GM23248 (cell line): ENCODE measurements at regions not wholly inside any gene's neighbourhood (a gene's known extent, or its start where the extent isn't known, plus 50 kb on each side); places are given as distances from the start of the nearest gene placed in this dataset.

Experiments
- DNase-seq: peaks from one replicate; pipeline ENCODE4 v3.0.0-alpha.2; 2015
- H2AFZ ChIP-seq: fragments of 200-600 bp; sonication (generic); 2 replicates; pipeline ENCODE4 v1.6.1; 2016; ENCODE audit warnings: antibody characterized with exemption
- H3F3A ChIP-seq: fragments of 200-600 bp; sonication (generic); 2 replicates; pipeline ENCODE4 v1.6.1; 2016; ENCODE audit warnings: mild to moderate bottlenecking, antibody characterized with exemption, mixed run types; ENCODE audit not compliant: insufficient read depth
- H3K27ac ChIP-seq: fragments of 200-600 bp; sonication (generic); 2 replicates; pipeline ENCODE4 v1.5.1; 2016; ENCODE audit warnings: mild to moderate bottlenecking
- H3K27me3 ChIP-seq: fragments of 200-600 bp; sonication (generic); replicated peaks from 2 replicates; pipeline ENCODE4 v1.6.1; 2016; ENCODE audit warnings: mild to moderate bottlenecking; ENCODE audit not compliant: insufficient read depth
- H3K36me3 ChIP-seq: fragments of 200-600 bp; sonication (generic); 2 replicates; pipeline ENCODE4 v1.6.1; 2016; ENCODE audit warnings: low read depth, mild to moderate bottlenecking
- H3K4me1 ChIP-seq: fragments of 200-600 bp; sonication (generic); 2 replicates; pipeline ENCODE4 v1.6.1; 2016; ENCODE audit warnings: mild to moderate bottlenecking; ENCODE audit not compliant: insufficient read depth
- H3K4me2 ChIP-seq: fragments of 200-600 bp; sonication (generic); one replicate; pipeline ENCODE4 v1.6.1; 2016; ENCODE audit warnings: mild to moderate bottlenecking; ENCODE audit not compliant: unreplicated experiment
- H3K4me3 ChIP-seq: fragments of 200-600 bp; sonication (generic); 2 replicates; pipeline ENCODE4 v1.5.1; 2016; ENCODE audit warnings: mild to moderate bottlenecking
- H3K79me2 ChIP-seq: fragments of 200-600 bp; sonication (generic); 2 replicates; pipeline ENCODE4 v1.6.1; 2016; ENCODE audit warnings: mild to moderate bottlenecking; ENCODE audit not compliant: insufficient read depth
- H3K9ac ChIP-seq: fragments of 200-600 bp; sonication (generic); 2 replicates; pipeline ENCODE4 v1.6.1; 2016; ENCODE audit warnings: mild to moderate bottlenecking
- H3K9me2 ChIP-seq: fragments of 200-600 bp; sonication (generic); 2 replicates; pipeline ENCODE4 v1.6.1; 2016; ENCODE audit warnings: mixed run types, mild to moderate bottlenecking, moderate library complexity; ENCODE audit not compliant: insufficient read depth
- H3K9me3 ChIP-seq: fragments of 200-600 bp; sonication (generic); one replicate; pipeline ENCODE4 v1.6.1; 2017; ENCODE audit warnings: low read depth
- H4K20me1 ChIP-seq: fragments of 200-600 bp; sonication (generic); 2 replicates; pipeline ENCODE4 v1.6.0; 2016; ENCODE audit not compliant: insufficient read depth
- EZH2 ChIP-seq: fragments of 200-600 bp; sonication (generic); IDR thresholded peaks from 2 replicates; pipeline ENCODE4 v1.6.1; 2018; ENCODE audit warnings: antibody characterized with exemption, mild to moderate bottlenecking; ENCODE audit not compliant: insufficient read depth, poor library complexity, severe bottlenecking
- EZH2phosphoT487 ChIP-seq: fragments of 200-600 bp; sonication (generic); IDR thresholded peaks from 2 replicates; pipeline ENCODE4 v1.6.1; 2018; ENCODE audit warnings: antibody characterized with exemption, moderate library complexity, mild to moderate bottlenecking, low read depth; ENCODE audit not compliant: insufficient read depth
- WGBS, 2 experiments: methylation state at CpG; one replicate each; pipeline ENCODE4 v1.1.6; 2015 to 2017; ENCODE audit warnings: low lambda C conversion rate in 2 of 2, low coverage in 1 of 2; ENCODE audit errors: missing lambda C conversion rate in 2 of 2; 5-methylcytosine and 5-hydroxymethylcytosine counted together
- in situ Hi-C: fragments of 300-500 bp; cut with MboI; formaldehyde crosslinking; loops from 2 replicates; pipeline ENCODE4 v1.15.0; 2020

DNA sequence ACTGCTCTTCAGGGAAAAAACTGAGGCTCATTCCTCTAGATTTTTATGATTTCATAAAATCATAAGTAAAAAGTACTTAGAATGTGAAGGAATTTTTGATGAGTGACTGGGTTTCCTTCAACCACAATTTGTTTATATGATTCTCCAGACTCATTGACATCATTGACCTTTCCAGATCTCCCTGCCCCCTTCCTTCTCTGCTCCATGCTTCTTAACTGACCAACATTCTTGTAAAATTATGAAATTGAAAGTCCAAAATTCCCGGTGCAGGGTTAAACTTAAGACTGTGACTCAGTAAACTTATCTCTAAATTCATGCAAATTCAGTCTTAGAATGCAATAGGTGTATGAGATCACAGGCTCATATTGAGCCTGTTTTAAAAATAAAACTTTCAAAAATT, 648.9 kb downstream of the TDRD15 start:
- no peaks in the 10 kb centered on the region for H4K20me1 ChIP-seq
- no peak overlapping the region for H3K27ac ChIP-seq
- no peak overlapping the region for H3K4me3 ChIP-seq
- H3K27me3 ChIP-seq = no peaks in the 10 kb centered on the region
- no peaks in the 10 kb centered on the region for H3K79me2 ChIP-seq
- no peak overlapping the region for H3K4me2 ChIP-seq
- H2AFZ ChIP-seq = no peak overlapping the region
- no peaks in the 10 kb centered on the region for H3K9me2 ChIP-seq
- H3K9me3 ChIP-seq = no peaks in the 10 kb centered on the region
- no peaks in the 10 kb centered on the region for H3F3A ChIP-seq
- no peak for TF ChIP-seq EZH2phosphoT487
- no peak for TF ChIP-seq EZH2
- no peaks in the 10 kb centered on the region for H3K36me3 ChIP-seq
- no peak overlapping the region for H3K9ac ChIP-seq
- H3K4me1 ChIP-seq = no peaks in the 10 kb centered on the region
- no peak for DNase-seq
- WGBS, 2 experiments = 10 to 25% methylated on average over 1 of the region's 1 CpG
- in situ Hi-C loops = no loop called here

DNA sequence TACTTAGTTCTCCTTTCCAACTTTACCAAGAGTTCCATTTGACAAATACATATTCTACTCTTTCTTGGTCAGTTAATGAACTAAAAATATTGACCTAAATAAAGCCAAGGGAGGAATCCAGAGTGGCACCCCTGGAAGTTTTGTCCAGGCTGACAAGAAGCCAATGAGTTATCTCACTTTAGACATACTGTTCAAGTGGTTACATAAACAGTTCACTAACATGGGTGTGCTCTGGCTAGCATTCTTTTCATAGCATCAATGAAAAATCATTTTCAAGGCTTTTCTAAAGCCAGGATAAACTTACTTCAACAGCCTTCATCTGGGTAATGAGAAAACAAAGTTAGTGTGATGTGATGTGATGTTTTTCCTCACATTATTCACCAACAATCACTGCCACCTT, 649.4 kb downstream of the TDRD15 start:
- Histone ChIP-seq H3K27me3 (no peaks in the 10 kb centered on the region), H3F3A (no peaks in the 10 kb centered on the region), H3K27ac (no peak overlapping the region), H3K79me2 (no peaks in the 10 kb centered on the region), H3K4me2 (no peak overlapping the region), H2AFZ (no peak overlapping the region), H3K4me3 (no peak overlapping the region), H3K4me1 (no peaks in the 10 kb centered on the region), H3K9ac (no peak overlapping the region), H4K20me1 (no peaks in the 10 kb centered on the region), H3K9me3 (no peaks in the 10 kb centered on the region), H3K9me2 (no peaks in the 10 kb centered on the region), H3K36me3 (no peaks in the 10 kb centered on the region)
- DNase-seq = no peak
- TF ChIP-seq EZH2 (no peak), EZH2phosphoT487 (no peak)
- in situ Hi-C loops = no loop called here

DNA sequence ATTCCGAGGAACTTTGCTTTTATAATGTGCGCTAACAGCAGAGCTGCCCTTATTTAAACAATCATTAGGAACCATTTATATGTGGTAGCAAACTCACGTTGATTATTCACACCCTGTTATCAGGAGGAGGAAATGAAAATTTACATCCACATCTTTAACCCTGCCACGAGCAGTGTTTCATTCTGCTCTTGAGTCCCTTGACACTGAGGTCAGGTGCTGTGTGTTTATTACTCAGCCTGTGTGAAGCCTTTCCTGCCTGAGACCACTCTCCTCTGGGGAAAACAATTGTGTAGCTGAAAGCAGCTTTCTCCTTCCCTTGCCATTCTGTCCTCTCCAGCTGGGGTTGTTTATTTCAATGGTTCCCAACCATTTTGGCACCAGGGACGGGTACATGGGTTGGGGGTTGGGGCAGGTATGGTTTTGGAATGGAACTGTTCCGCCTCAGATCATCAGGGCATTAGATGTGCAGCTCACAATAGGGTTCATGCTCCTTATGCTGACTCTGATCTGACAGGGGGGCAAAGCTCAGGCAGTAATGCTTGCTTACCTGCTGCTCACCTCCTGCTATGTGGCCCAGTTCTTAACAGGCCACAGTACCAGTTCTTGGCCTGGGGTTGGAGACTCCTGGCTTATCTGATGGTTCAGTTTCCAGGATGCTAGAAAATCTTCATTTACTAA, 651.1 kb downstream of the TDRD15 start:
- in situ Hi-C loops = no loop called here

DNA sequence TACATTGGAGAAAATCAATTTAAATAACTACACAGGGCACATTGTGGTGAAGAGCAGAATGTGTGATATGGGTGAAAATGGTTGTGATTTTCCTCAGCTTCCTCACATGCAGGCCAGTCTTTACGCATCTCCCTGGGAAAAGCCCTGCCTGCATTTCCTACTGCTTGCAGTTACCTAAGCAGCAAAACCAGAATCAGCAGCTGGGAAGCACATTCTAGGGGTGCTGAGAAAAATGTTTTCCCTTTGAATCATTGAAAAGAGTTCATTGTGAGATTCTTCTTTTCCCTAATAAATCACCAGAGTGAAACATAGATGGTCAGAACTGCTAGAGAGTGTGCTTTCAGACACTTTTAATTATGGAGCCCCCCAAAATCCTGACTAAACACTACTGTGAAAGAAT, 656.0 kb downstream of the TDRD15 start:
- in situ Hi-C loops = no loop called here
- H3K4me1 ChIP-seq = no peaks in the 10 kb centered on the region

More for the DNA sequence above, 651.1 kb downstream of the TDRD15 start:
- Histone ChIP-seq H3K4me2 (no peak overlapping the region), H3K9me2 (no peaks in the 10 kb centered on the region), H3K27me3 (no peaks in the 10 kb centered on the region), H3K4me3 (no peak overlapping the region), H3K79me2 (no peaks in the 10 kb centered on the region), H3K9ac (no peak overlapping the region), H3F3A (no peaks in the 10 kb centered on the region), H3K9me3 (no peaks in the 10 kb centered on the region), H3K4me1 (no peaks in the 10 kb centered on the region), H2AFZ (no peak overlapping the region), H4K20me1 (no peaks in the 10 kb centered on the region), H3K27ac (no peak overlapping the region), H3K36me3 (no peaks in the 10 kb centered on the region)
- no peak for DNase-seq
- no peak for TF ChIP-seq EZH2phosphoT487
- no peak for TF ChIP-seq EZH2
- WGBS, 2 experiments = 13 to 15% methylated on average over 6 of the region's 6 CpGs

DNA sequence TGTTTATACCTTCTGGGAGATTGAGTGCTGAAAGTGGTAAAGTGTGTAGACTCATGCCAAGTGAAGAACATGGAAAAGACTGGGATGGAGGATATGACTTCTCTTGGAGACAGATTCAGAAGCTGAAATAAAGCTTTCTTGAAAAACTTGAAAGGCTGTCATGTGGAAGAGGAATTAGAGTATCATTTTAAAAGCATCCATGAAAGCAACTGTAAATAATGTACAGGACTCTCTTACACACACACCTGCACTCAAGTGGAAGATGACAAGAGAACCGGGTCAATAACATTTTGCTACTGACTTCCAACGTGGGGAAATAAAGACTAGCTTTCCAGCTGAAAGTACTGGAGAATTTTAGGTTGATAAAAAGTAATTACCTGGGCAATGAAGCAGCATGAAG, 658.2 kb downstream of the TDRD15 start:
- H3K27me3 ChIP-seq = no peaks in the 10 kb centered on the region
- no peak for TF ChIP-seq EZH2
- no peak for TF ChIP-seq EZH2phosphoT487
- H3K79me2 ChIP-seq = no peaks in the 10 kb centered on the region
- H3K4me3 ChIP-seq = no peak overlapping the region
- no peaks in the 10 kb centered on the region for H4K20me1 ChIP-seq
- H3K9me3 ChIP-seq = no peaks in the 10 kb centered on the region
- WGBS, 2 experiments = 19 to 22% methylated on average over 2 of the region's 2 CpGs
- no peak for DNase-seq
- in situ Hi-C loops = no loop called here
- no peaks in the 10 kb centered on the region for H3K4me1 ChIP-seq
- H3K9me2 ChIP-seq = no peaks in the 10 kb centered on the region
- H3K9ac ChIP-seq = no peak overlapping the region
- H3K4me2 ChIP-seq = no peak overlapping the region
- H3K36me3 ChIP-seq = no peaks in the 10 kb centered on the region
- H3F3A ChIP-seq = no peaks in the 10 kb centered on the region
- H2AFZ ChIP-seq = no peak overlapping the region
- H3K27ac ChIP-seq = no peak overlapping the region

More for the DNA sequence above, 656.0 kb downstream of the TDRD15 start:
- no peak overlapping the region for H3K4me2 ChIP-seq
- H3K36me3 ChIP-seq = no peaks in the 10 kb centered on the region
- no peak for TF ChIP-seq EZH2
- no peak for TF ChIP-seq EZH2phosphoT487
- no peak overlapping the region for H3K9ac ChIP-seq
- no peaks in the 10 kb centered on the region for H4K20me1 ChIP-seq
- H3K79me2 ChIP-seq = no peaks in the 10 kb centered on the region
- H3K4me3 ChIP-seq = no peak overlapping the region
- H2AFZ ChIP-seq = no peak overlapping the region
- H3K9me2 ChIP-seq = no peaks in the 10 kb centered on the region
- WGBS, 2 experiments = 44 to 50% methylated on average over 1 of the region's 1 CpG
- H3K9me3 ChIP-seq = no peaks in the 10 kb centered on the region
- no peak overlapping the region for H3K27ac ChIP-seq
- no peaks in the 10 kb centered on the region for H3F3A ChIP-seq
- H3K27me3 ChIP-seq = no peaks in the 10 kb centered on the region
- DNase-seq = no peak
